HUES64 (cell line): ENCODE measurements at regions not wholly inside any gene's neighbourhood (a gene's known extent, or its start where the extent isn't known, plus 50 kb on each side); places are given as distances from the start of the nearest gene placed in this dataset.

Source experiments
- H3K27ac ChIP-seq: 2 replicates; pipeline ENCODE4 v1.7.0; 2013; ENCODE audit warnings: low read depth, low read length, inconsistent platforms
- H3K27me3 ChIP-seq: 2 replicates; pipeline ENCODE4 v1.6.1; 2013; ENCODE audit warnings: mild to moderate bottlenecking, low read length; ENCODE audit not compliant: insufficient read depth
- H3K36me3 ChIP-seq: 2 replicates; pipeline ENCODE4 v1.6.1; 2013; ENCODE audit warnings: mild to moderate bottlenecking, low read length; ENCODE audit not compliant: insufficient read depth
- H3K4me1 ChIP-seq: 2 replicates; pipeline ENCODE4 v1.6.1; 2013; ENCODE audit warnings: mild to moderate bottlenecking, low read length, moderate library complexity; ENCODE audit not compliant: insufficient read depth
- H3K4me3 ChIP-seq: 2 replicates; pipeline ENCODE4 v1.5.1; 2013; ENCODE audit warnings: mild to moderate bottlenecking, low read length, moderate library complexity
- H3K9ac ChIP-seq: 2 replicates; pipeline ENCODE4 v1.6.1; 2013; ENCODE audit warnings: mild to moderate bottlenecking, low read depth, low read length
- H3K9me3 ChIP-seq: 2 replicates; pipeline ENCODE4 v1.6.1; 2013; ENCODE audit warnings: low read depth, low read length; ENCODE audit not compliant: insufficient read depth
- WGBS: fragments of 150-250, 120-280 bp; methylation state at CpG from one replicate; pipeline ENCODE4 v1.1.7; 2013; ENCODE audit warnings: missing lambda C conversion rate; 5-methylcytosine and 5-hydroxymethylcytosine counted together

DNA sequence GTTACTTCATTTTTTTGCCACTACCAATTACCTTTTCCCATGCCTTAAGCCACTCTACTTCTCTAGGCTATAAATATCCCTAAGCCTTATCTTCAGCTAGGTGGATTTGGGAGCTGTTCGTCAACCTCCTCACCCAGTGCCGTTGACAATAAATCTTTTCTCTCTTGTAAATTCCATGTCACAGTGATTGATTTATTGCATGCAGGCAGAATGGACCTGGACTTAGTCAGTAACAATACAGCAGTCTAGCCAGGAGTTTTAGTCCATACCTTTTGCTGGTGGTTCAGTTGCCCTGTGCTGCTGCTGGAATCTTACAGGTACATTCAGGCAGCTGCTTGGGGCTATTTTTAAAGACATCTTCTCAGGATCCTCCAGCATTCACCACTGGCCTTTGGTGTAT lies 350.5 kb upstream of the NRG3 start:
- WGBS = 94% methylated on average over 2 of the region's 2 CpGs
- Histone ChIP-seq H3K27ac (no peak overlapping the region), H3K9me3 (peaks cover 15% of the 10 kb centered on the region; the same call in 1 of the 2 replicates)

DNA sequence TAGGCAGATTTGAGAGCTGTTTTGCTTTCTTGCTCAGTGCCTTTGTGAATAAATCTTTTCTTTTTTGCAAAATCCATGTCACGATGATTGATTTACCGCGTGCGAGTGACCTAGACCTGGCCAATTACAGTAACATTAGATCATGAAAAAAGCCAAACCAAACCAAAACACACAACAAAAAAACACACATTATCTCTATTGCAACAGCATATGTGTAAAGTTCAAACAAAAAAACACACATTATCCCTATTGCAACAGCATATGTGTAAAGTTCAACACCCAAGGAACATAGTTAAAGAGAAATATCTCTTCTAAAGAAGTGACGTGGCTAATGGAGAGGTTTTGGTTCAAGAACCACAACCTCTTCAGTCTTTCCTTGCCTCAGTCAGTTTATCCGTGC lies 342.6 kb upstream of the NRG3 start:
- Histone ChIP-seq H3K27ac (no peak overlapping the region), H3K9me3 (peaks cover 4% of the 10 kb centered on the region; the same call in 1 of the 2 replicates), H3K9ac (no peak overlapping the region), H3K4me1 (no peaks in the 10 kb centered on the region), H3K4me3 (no peak overlapping the region), H3K36me3 (no peaks in the 10 kb centered on the region), H3K27me3 (no peaks in the 10 kb centered on the region)
- WGBS = 89% methylated on average over 6 of the region's 6 CpGs

More for the DNA sequence above, 350.5 kb upstream of the NRG3 start:
- Histone ChIP-seq H3K27me3 (no peaks in the 10 kb centered on the region), H3K4me3 (no peak overlapping the region), H3K36me3 (no peaks in the 10 kb centered on the region), H3K9ac (no peak overlapping the region), H3K4me1 (no peaks in the 10 kb centered on the region)

GRCh38 chr10:81534991-81535390 lies 340.0 kb upstream of the NRG3 start:
- no peaks in the 10 kb centered on the region for H3K36me3 ChIP-seq
- H3K27ac ChIP-seq = no peak overlapping the region
- no peaks in the 10 kb centered on the region for H3K9me3 ChIP-seq
- no peak overlapping the region for H3K9ac ChIP-seq
- H3K4me1 ChIP-seq = no peaks in the 10 kb centered on the region
- no peak overlapping the region for H3K4me3 ChIP-seq
- H3K27me3 ChIP-seq = no peaks in the 10 kb centered on the region
- WGBS = 91% methylated on average over 2 of the region's 2 CpGs

DNA sequence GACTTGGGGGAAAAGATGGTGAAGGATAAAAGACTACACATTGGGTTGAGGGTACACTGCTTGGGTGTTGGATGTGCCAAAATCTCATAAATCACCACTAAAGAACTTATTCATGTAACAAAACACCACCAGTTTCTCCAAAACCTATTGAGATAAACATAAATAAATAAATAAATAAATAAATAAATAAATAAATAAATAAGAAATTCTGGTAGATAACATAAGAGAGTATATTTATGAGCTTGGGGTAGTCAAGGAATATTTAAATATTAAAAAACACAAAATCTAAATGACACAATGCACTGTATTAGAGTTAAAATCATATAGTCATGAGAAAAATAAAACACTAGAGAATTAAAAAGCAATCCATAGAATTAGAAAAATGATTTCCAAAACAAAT lies 333.5 kb upstream of the NRG3 start:
- Histone ChIP-seq H3K36me3 (no peaks in the 10 kb centered on the region), H3K27me3 (no peaks in the 10 kb centered on the region), H3K9ac (no peak overlapping the region), H3K4me3 (no peak overlapping the region), H3K27ac (no peak overlapping the region), H3K9me3 (no peaks in the 10 kb centered on the region), H3K4me1 (no peaks in the 10 kb centered on the region)

GRCh38 chr10:81546243-81546642 lies 328.8 kb upstream of the NRG3 start:
- WGBS = 93% methylated on average over 5 of the region's 5 CpGs
- H3K36me3 ChIP-seq = no peaks in the 10 kb centered on the region
- no peaks in the 10 kb centered on the region for H3K4me1 ChIP-seq
- no peaks in the 10 kb centered on the region for H3K27me3 ChIP-seq
- H3K9me3 ChIP-seq = no peaks in the 10 kb centered on the region
- H3K9ac ChIP-seq = no peak overlapping the region
- H3K27ac ChIP-seq = no peak overlapping the region
- H3K4me3 ChIP-seq = no peak overlapping the region

GRCh38 chr10:81548160-81548559 lies 326.8 kb upstream of the NRG3 start:
- no peaks in the 10 kb centered on the region for H3K36me3 ChIP-seq
- no peak overlapping the region for H3K27ac ChIP-seq
- no peaks in the 10 kb centered on the region for H3K27me3 ChIP-seq
- no peak overlapping the region for H3K9ac ChIP-seq
- 87% methylated on average over 3 of the region's 3 CpGs for WGBS
- H3K4me1 ChIP-seq = no peaks in the 10 kb centered on the region
- H3K9me3 ChIP-seq = no peaks in the 10 kb centered on the region
- no peak overlapping the region for H3K4me3 ChIP-seq

GRCh38 chr10:81564143-81564542 lies 310.9 kb upstream of the NRG3 start:
- Histone ChIP-seq H3K27ac (no peak overlapping the region), H3K27me3 (no peaks in the 10 kb centered on the region), H3K9ac (no peak overlapping the region), H3K36me3 (no peaks in the 10 kb centered on the region), H3K4me1 (no peaks in the 10 kb centered on the region), H3K9me3 (no peaks in the 10 kb centered on the region), H3K4me3 (no peak overlapping the region)
- WGBS = 94% methylated on average over 3 of the region's 3 CpGs

DNA sequence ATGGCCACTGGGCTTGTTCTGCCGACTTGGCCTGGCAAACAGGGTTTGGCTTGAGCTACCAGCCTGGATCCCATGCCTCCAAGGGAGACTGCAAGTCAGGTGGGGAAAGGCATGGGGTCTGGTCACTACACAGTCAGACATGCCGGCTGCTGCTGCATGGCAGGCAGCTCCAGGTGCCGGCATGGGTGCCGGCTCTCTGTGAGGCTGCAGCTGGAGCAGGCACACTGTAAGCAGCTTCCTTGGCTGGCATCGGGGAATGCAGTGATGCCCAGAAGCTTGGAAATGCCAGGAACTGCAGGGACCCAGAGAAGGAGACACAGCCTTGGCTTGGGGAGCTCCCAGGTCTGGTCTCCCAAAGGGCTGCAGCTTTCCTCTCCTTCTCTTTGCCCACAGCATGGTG lies 305.5 kb upstream of the NRG3 start:
- Histone ChIP-seq H3K27me3 (no peaks in the 10 kb centered on the region), H3K9me3 (no peaks in the 10 kb centered on the region), H3K9ac (no peak overlapping the region), H3K4me1 (no peaks in the 10 kb centered on the region), H3K4me3 (no peak overlapping the region), H3K27ac (no peak overlapping the region), H3K36me3 (no peaks in the 10 kb centered on the region)
- 93% methylated on average over 5 of the region's 5 CpGs for WGBS

- no peak overlapping the region for H3K9ac ChIP-seq
- WGBS = 97% methylated on average over 3 of the region's 3 CpGs
- no peak overlapping the region for H3K4me3 ChIP-seq
- H3K36me3 ChIP-seq = no peaks in the 10 kb centered on the region
- no peaks in the 10 kb centered on the region for H3K4me1 ChIP-seq
- no peak overlapping the region for H3K27ac ChIP-seq
- H3K27me3 ChIP-seq = no peaks in the 10 kb centered on the region
- no peaks in the 10 kb centered on the region; the same call in 1 of the 2 replicates for H3K9me3 ChIP-seq
Measured at GRCh38 chr10:81570349-81570748, 304.6 kb upstream of the NRG3 start.

- Histone ChIP-seq H3K9me3 (peaks cover 4% of the 10 kb centered on the region; the same call in 1 of the 2 replicates), H3K4me3 (no peak overlapping the region), H3K4me1 (no peaks in the 10 kb centered on the region), H3K27ac (no peak overlapping the region), H3K9ac (no peak overlapping the region), H3K27me3 (no peaks in the 10 kb centered on the region), H3K36me3 (no peaks in the 10 kb centered on the region)
- WGBS = 95% methylated on average over 21 of the region's 21 CpGs
Measured at GRCh38 chr10:81570878-81571794, 303.9 kb upstream of the NRG3 start.

- H3K9me3 ChIP-seq = peaks cover 4% of the 10 kb centered on the region; the same call in 1 of the 2 replicates
- H3K27me3 ChIP-seq = no peaks in the 10 kb centered on the region
- no peaks in the 10 kb centered on the region for H3K36me3 ChIP-seq
- H3K4me1 ChIP-seq = no peaks in the 10 kb centered on the region
- 85% methylated on average over 2 of the region's 3 CpGs for WGBS
- H3K9ac ChIP-seq = no peak overlapping the region
- H3K4me3 ChIP-seq = no peak overlapping the region
- H3K27ac ChIP-seq = no peak overlapping the region
Measured at GRCh38 chr10:81575036-81575435, 300.0 kb upstream of the NRG3 start.
